ENCODE measurements at regions not wholly inside any gene's neighbourhood (a gene's known extent, or its start where the extent isn't known, plus 50 kb on each side); places are given as distances from the start of the nearest gene placed in this dataset.

GRCh38 chr7:13829914-13830900 is 159.3 kb downstream of the ETV1 start:
- Histone ChIP-seq H3K4me1 (ENCODE audit: control insufficient read depth in 1 of 2, insufficient read depth in 2 of 2, low read length in 2 of 2) (no peaks in the 10 kb centered on the region), H2AFZ (ENCODE audit: low read depth, low read length, poor library complexity, severe bottlenecking) (no peak overlapping the region), H3K4me3 (replicated peaks in 1 of 2; ENCODE audit: low read depth in 1 of 2, low read length in 2 of 2) (no peak overlapping the region), H3K9me3 (ENCODE audit: control insufficient read depth in 1 of 2, insufficient read depth in 1 of 2, low read depth in 1 of 2, low read length in 2 of 2) (no peaks in the 10 kb centered on the region), H3K4me2 (ENCODE audit: low read length) (no peak overlapping the region), H4K20me1 (ENCODE audit: insufficient read depth) (no peaks in the 10 kb centered on the region), H3K9me2 (ENCODE audit: insufficient read depth) (no peaks in the 10 kb centered on the region), H3K27me3 (ENCODE audit: insufficient read depth, low read length) (no peaks in the 10 kb centered on the region), H3K36me3 (ENCODE audit: control insufficient read depth in 1 of 2, insufficient read depth in 2 of 2, low read length in 2 of 2) (no peaks in the 10 kb centered on the region), H3K27ac (ENCODE audit: low read depth, low read length) (no peak overlapping the region), H3K79me2 (ENCODE audit: insufficient read depth, low read length) (no peaks in the 10 kb centered on the region), H3K9ac (ENCODE audit: low read length) (no peak overlapping the region)
- ChIA-PET CTCF (no interaction called here), POLR2A (no interaction called here), RAD21 (ENCODE audit: low non-redundant PET in 1 of 2, low total read pairs in 2 of 2, uncharacterized antibody in 2 of 2, unreplicated experiment in 2 of 2) (no interaction called here)
- TF ChIP-seq MAX (IDR thresholded peaks at IDR 0.05) (no peak), EZH2 (IDR thresholded peaks at IDR 0.05) (no peak), EGR1 (IDR thresholded peaks at IDR 0.05; ENCODE audit: low read depth) (no peak), POLR2A (IDR thresholded peaks at IDR 0.05; ENCODE audit: borderline replicate concordance, extremely low read depth, insufficient read depth, insufficient read length) (no peak), JUND (IDR thresholded peaks at IDR 0.05) (no peak), CTCF (IDR thresholded peaks at IDR 0.05 in 2 of 3, conservative IDR thresholded peaks at IDR 0.05 in 1 of 3; ENCODE audit: borderline replicate concordance in 1 of 3, insufficient read depth in 1 of 3, low read depth in 2 of 3, low read length in 2 of 3) (no peak), ZNF274 (IDR thresholded peaks at IDR 0.05; ENCODE audit: low read depth, low read length) (no peak), YY1 (IDR thresholded peaks at IDR 0.05; ENCODE audit: extremely low read depth, insufficient replicate concordance, low read depth, low read length) (no peak)
- BruUV-seq (replicated peaks), result no TSS peak
- no peak for ATAC-seq
- intact Hi-C loops (cut with micrococcal nuclease), result no loop called here
- no peak for DNase-seq (ENCODE audit: low read depth, low spot score)

All from HCT116 (cell line).